RWPE2 (cell line): ENCODE measurements at regions not wholly inside any gene's neighbourhood (a gene's known extent, or its start where the extent isn't known, plus 50 kb on each side); places are given as distances from the start of the nearest gene placed in this dataset.

Experiments
- ATAC-seq: fragments of 200-7000 bp; cut with Tn5 transposase; 3 replicates; pipeline ENCODE4 v1.9.1; 2021; ENCODE audit warnings: low read depth
- DNase-seq: peaks from one replicate; pipeline ENCODE4 v3.0.0-alpha.2; 2020; ENCODE audit warnings: low spot score
- H3K27ac ChIP-seq: fragments of 450-650 bp; 2 replicates; pipeline ENCODE4 v1.5.1; 2017; ENCODE audit warnings: mild to moderate bottlenecking; ENCODE audit not compliant: poor library complexity, severe bottlenecking
- H3K27me3 ChIP-seq: fragments of 250-450 bp; sonication (Bioruptor Pico); 2 replicates; pipeline ENCODE4 v1.5.1; 2021; ENCODE audit warnings: mild to moderate bottlenecking, moderate library complexity; ENCODE audit not compliant: insufficient read depth, poor library complexity, severe bottlenecking
- H3K36me3 ChIP-seq: fragments of 250-450 bp; sonication (Bioruptor Pico); 2 replicates; pipeline ENCODE4 v1.5.1; 2020; ENCODE audit warnings: low read depth, mild to moderate bottlenecking, moderate library complexity
- H3K4me1 ChIP-seq: fragments of 250-450 bp; sonication (Bioruptor Pico); 2 replicates; pipeline ENCODE4 v1.5.1; 2021; ENCODE audit warnings: mild to moderate bottlenecking, moderate library complexity; ENCODE audit not compliant: insufficient read depth, poor library complexity, severe bottlenecking
- H3K4me3 ChIP-seq: fragments of 250-450 bp; sonication (Bioruptor Pico); 2 replicates; pipeline ENCODE4 v1.5.1; 2021; ENCODE audit warnings: mild to moderate bottlenecking, moderate library complexity; ENCODE audit not compliant: severe bottlenecking
- H3K9me3 ChIP-seq: fragments of 250-450 bp; sonication (Bioruptor Pico); 2 replicates; pipeline ENCODE4 v1.5.1; 2021; ENCODE audit warnings: mild to moderate bottlenecking, moderate library complexity; ENCODE audit not compliant: severe bottlenecking
- TF ChIP-seq, protein P1 (sequence below): fragments of 450-650 bp; IDR thresholded peaks from one replicate; pipeline ENCODE4 v1.5.1; 2017; ENCODE audit warnings: mild to moderate bottlenecking, moderate library complexity; ENCODE audit not compliant: poor library complexity, severe bottlenecking

DNA sequence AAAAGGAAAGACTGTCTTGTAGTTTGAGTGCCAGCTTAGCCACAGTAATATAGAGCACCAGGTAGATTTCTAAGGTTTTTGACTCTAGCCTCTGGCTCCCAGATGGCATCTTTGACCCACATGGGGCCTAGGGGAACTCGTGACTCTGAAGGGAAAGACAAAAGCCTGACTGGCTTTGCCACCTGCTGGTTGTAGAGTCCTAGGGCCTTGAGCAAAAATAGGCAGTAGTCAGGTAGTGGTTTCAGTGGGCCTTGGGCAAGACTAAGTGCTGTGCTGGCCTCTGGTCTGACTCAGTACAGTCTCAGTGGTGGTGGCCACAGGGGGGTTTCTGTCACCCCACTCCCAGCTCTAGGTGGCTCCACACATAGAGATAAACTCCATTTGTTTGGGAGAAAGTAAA is 349.4 kb downstream of the FAM181B start:
- no peaks in the 10 kb centered on the region for H3K36me3 ChIP-seq
- no peak overlapping the region for H3K27ac ChIP-seq
- DNase-seq (no peak), ATAC-seq (no peak)
- TF ChIP-seq, protein P1, sequence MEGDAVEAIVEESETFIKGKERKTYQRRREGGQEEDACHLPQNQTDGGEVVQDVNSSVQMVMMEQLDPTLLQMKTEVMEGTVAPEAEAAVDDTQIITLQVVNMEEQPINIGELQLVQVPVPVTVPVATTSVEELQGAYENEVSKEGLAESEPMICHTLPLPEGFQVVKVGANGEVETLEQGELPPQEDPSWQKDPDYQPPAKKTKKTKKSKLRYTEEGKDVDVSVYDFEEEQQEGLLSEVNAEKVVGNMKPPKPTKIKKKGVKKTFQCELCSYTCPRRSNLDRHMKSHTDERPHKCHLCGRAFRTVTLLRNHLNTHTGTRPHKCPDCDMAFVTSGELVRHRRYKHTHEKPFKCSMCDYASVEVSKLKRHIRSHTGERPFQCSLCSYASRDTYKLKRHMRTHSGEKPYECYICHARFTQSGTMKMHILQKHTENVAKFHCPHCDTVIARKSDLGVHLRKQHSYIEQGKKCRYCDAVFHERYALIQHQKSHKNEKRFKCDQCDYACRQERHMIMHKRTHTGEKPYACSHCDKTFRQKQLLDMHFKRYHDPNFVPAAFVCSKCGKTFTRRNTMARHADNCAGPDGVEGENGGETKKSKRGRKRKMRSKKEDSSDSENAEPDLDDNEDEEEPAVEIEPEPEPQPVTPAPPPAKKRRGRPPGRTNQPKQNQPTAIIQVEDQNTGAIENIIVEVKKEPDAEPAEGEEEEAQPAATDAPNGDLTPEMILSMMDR, result no peak
- H3K9me3 ChIP-seq, result no peaks in the 10 kb centered on the region
- no peaks in the 10 kb centered on the region for H3K27me3 ChIP-seq
- no peaks in the 10 kb centered on the region for H3K4me1 ChIP-seq
- no peak overlapping the region for H3K4me3 ChIP-seq

DNA sequence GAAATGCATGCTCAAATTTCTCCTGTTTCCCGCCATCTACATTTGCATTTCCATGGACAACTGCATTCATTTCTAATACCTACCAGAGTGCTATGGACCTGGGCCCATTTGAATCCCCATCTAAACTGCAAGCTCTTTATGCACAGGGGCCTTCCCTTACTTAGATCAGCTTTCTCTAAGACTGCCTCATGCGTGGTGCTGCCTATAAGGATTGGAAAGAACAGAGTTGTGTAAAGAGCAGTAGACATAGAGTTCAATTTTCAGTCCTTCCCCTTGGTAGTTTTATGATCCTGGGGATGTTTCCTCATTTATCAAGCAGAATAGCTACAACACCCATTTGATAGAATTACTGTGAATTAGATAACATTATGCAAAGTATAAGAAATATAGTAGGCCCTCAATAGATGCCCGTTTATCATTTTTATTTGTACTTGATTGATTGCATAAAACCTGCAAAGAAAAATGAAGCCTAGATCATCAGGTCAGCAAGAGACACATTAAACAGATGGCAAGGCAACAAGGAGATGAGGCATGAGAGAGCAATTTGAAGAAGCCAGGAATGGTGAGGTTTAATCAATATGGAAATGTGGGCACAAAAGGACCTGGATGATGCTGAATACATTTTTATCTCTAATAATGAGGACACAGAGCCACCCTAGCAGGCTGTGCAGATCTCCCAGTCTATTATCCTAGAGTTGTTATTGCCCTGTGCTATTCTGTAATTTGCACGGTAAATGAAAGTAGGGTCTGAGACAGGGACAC is 359.7 kb downstream of the FAM181B start:
- Histone ChIP-seq H3K4me1 (no peaks in the 10 kb centered on the region), H3K4me3 (no peak overlapping the region), H3K36me3 (no peaks in the 10 kb centered on the region), H3K27ac (no peak overlapping the region), H3K9me3 (no peaks in the 10 kb centered on the region), H3K27me3 (no peaks in the 10 kb centered on the region)
- ATAC-seq (no peak), DNase-seq (no peak)
- TF ChIP-seq, protein P1, result no peak

DNA sequence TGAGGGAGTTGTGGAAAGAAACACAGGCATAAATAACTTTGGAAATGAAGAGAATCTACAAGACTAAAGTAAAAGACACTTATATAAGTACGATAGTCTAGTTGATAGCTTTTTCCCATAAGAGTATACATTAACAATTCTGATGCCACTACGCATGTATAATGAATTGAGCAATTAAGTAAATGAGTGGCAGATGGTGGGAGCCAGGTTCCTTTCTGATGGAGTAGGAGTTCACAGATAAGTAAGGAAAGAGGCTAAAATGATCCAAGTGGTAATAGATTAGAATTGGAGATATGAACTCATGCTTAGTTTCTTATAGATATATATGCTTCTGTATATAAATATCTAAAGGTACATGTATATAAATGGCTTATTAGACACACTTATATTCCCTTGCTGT is 368.3 kb downstream of the FAM181B start:
- ATAC-seq, result no peak
- TF ChIP-seq, protein P1, result no peak
- Histone ChIP-seq H3K36me3 (no peaks in the 10 kb centered on the region), H3K4me1 (no peaks in the 10 kb centered on the region), H3K9me3 (no peaks in the 10 kb centered on the region), H3K27ac (no peak overlapping the region), H3K27me3 (no peaks in the 10 kb centered on the region), H3K4me3 (no peak overlapping the region)
- DNase-seq, result no peak

DNA sequence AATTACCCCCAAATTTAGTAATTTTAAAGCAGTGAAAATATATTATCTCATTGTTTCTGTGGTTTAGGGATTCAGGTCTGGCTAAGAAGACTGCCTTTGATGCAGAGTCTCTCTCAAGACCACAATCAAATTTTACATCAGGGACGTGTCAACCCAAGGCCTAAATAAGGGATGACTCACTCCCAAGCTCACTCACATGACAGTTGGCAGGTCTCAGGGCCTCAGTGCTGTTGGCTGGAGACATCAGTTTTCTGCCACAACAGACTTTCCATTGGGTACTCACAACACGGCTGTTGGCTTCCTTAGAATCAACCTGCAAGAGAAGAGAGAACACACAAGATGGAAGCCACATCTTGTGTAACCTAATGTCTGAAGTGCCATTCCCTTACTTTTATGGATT is 377.3 kb downstream of the FAM181B start:
- Histone ChIP-seq H3K27ac (no peak overlapping the region), H3K4me1 (no peaks in the 10 kb centered on the region), H3K36me3 (no peaks in the 10 kb centered on the region), H3K9me3 (no peaks in the 10 kb centered on the region), H3K27me3 (no peaks in the 10 kb centered on the region), H3K4me3 (no peak overlapping the region)
- no peak for DNase-seq
- TF ChIP-seq, protein P1, result no peak
- ATAC-seq, result no peak

DNA sequence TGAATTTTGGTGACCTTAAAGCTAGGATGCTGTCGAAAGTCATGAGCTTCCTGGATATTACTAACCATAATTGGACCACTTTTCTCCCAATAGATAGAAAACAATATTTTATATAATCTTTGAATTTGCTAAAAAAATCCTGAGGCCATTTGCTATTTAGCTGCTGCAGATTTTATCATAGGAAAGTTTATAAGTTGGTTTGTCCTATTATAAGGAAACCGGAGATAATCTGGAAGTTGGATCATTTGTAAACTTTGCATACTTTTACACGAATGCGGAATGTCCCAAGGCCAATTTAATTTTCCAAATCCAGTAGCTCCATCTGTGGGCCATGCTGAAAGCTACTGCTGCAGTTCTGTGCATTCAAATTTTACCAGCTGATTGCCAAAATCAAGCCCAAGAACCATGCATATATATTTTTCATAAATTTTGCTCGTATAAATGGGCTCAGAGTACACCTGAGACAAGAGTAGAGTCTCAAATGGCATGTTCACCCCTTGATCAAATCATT is 378.3 kb downstream of the FAM181B start:
- H3K4me1 ChIP-seq, result no peaks in the 10 kb centered on the region
- TF ChIP-seq, protein P1, result no peak
- no peaks in the 10 kb centered on the region for H3K9me3 ChIP-seq
- H3K27me3 ChIP-seq, result no peaks in the 10 kb centered on the region
- no peak for ATAC-seq
- no peak for DNase-seq
- no peak overlapping the region for H3K4me3 ChIP-seq
- no peaks in the 10 kb centered on the region for H3K36me3 ChIP-seq
- H3K27ac ChIP-seq, result no peak overlapping the region
